Stimulated activated CD8-positive, alpha-beta memory T cell treated with anti-CD3 and anti-CD28 coated beads, Interleukin-4, amount 100 ng/mL, for 24 hours (primary cell): ENCODE measurements at regions not wholly inside any gene's neighbourhood (a gene's known extent, or its start where the extent isn't known, plus 50 kb on each side); places are given as distances from the start of the nearest gene placed in this dataset.
"Not testable (repeated sequence)": the region's sequence is repeated elsewhere in the genome, so short reads cannot be mapped to it uniquely, and the experiment has no call there.

Experiments
- DNase-seq: peaks from one replicate; pipeline ENCODE4 v3.0.0-alpha.2; 2020; ENCODE audit warnings: low read depth

DNA sequence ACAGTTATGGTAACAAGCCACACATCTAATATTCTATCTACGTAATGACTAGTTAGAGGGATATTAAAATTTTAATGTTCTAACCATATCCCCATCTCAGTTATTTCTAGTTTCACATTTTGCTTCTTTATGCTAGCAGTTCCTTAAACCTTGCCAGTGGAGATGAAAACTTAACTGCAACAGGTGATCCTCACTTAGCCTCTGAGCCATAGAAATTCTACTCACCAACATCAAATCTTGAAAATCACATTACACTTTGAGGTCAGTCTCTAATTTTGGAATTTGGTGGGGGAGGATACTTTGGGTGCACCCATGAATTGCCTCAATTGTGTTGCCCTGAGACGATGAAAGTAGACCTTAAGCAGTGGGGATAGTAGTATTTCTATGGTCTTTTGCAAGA is 256.4 kb downstream of the GATA3 start:
- DNase-seq: no peak

DNA sequence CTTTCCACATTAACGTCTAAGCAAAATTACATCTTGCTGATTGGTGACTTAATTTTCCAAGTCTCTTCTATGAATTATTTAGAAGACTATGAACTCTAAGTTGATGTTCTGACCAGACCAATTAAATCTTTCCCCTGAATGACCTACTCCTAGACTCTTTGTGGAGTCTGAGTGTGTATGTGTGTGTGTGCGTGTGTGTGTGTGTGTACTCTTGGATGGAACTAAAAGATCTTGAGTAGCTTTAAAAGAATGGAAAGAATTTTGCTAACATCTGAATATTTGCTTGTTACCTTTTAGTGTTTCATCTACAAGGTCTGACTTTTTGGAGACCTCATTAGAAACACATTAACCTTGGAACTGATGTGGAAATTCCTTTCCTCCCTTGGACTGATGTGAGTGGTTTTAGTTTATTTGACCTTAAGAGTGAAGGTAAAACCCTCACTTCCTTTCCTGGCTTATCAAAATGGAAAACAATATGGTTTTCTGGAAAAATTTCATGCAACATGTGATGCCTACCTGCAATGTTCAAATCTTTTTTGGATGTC is 257.1 kb downstream of the GATA3 start:
- no peak for DNase-seq

DNA sequence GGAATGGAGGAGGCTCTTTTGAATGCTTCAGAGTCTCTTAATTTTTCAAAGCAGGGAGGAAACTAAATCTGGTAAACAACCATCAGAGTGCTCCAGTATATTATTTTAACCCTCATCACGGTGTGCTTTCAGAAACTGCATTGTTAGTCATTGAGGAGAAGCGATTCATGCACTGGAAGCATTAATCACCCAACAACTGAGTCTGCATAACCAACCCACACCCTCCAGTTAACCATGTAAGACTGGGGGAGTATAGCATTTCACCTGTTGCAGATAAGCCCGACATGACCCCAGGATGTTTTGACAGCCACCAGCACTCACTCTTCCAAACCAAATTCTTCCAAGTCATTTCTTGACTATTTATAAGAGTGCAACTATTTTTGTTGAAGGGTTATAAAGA is 257.6 kb downstream of the GATA3 start:
- no peak for DNase-seq

DNA sequence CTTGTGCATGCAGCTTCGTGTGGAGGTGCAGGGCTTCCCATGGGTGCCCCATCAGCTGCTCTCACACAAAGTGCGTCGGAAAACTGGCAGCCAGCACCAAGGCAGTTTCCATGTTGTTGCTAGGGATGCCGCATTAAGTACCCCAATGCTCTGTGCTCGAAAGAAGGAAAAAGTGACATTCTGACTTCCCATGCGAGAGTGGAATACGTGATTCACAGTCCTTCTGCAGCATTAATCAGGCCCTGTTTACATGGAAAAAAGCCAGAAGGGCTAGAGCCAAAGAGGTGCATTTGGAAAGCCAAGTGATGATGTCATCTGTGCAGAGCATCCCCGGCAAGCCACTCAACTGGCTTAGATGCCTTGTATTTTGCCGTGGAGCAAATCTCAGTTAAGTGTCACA is 258.3 kb downstream of the GATA3 start:
- no peak for DNase-seq

DNA sequence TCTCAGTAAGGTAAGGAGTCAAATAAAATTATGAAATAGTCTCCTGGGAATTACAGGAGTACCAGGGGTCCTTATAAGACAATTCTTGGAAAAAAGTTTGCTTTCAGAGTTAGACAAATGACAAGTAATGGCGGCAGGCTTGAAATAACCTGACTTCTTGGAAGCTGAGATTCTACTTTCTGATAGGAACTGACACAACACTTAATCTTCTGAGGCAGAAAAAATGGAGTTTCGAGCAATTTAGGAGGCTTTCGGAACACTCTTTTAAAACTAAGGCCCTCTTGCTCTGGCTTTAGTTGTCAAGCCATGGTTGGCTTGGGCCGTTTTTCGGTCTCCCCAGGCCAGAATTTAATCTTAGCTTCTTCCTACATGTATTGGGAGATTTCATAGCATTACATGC is 260.0 kb downstream of the GATA3 start:
- DNase-seq: no peak

DNA sequence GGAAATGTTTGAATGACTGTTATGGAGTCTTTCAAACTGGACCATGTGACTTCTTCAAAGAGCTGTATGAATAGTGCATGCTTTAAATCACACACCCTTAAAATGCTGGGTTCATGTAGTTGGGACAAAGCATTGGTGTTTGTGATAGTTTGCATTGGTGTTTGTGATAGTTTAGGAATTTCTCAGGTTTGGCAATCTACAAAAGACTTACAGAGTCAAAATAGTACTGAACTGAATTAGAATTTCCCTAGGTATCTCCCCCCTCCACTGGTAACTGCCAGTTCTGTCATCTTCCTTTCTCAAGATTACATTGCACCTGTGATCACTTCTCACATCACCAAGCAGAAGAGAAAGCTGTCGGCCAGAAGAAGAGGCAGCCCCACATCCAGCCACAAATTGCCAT is 261.1 kb downstream of the GATA3 start:
- DNase-seq: no peak

DNA sequence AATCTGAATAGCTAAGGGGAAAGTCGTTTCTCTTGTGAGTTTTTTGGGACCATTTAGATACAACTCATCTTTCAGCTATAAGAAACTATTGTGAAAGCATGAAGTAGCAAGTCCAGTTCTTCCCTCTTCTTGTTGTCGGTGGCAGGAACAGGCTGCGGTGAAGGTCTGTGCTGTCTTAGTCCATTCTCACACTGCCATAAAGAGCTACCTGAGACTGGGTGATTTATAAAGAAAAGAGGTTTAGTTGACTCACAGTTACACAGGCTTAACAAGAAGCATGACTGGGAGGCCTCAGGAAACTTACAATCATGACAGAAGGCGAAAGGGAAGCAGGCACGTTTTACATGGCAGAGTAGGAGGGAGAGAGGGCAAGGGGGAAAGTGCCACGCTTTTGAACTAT is 261.8 kb downstream of the GATA3 start:
- no peak for DNase-seq

DNA sequence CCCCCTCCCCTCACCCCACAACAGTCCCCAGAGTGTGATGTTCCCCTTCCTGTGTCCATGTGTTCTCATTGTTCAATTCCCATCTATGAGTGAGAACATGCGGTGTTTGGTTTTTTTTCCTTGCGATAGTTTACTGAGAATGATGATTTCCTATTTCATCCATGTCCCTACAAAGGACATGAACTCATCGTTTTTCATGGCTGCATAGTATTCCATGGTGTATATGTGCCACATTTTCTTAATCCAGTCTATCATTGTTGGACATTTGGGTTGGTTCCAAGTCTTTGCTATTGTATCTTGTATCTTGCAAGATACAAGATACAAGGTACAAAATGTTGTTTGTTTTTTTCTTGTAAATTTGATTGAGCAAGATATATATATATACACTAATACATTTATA is 263.9 kb downstream of the GATA3 start:
- DNase-seq: not testable (repeated sequence)

DNA sequence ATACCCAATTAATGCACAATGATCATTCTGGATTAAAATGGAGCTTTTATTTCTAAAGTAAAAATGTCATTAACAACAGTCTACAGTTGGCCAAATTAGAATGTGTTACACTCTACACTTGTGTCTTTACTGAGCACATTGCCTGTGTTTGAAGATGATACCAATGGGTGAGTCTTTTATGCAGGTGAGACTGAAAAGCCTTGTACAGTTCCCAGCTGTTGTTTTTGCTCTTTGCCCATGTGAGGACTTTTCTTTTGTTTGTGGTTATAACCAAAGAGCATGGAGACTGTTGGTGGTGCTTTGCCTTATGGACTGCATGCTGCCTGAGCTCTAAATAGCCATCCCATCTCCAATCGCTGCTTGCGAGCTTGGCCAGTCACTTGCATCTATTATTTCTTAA is 264.5 kb downstream of the GATA3 start:
- no peak for DNase-seq

DNA sequence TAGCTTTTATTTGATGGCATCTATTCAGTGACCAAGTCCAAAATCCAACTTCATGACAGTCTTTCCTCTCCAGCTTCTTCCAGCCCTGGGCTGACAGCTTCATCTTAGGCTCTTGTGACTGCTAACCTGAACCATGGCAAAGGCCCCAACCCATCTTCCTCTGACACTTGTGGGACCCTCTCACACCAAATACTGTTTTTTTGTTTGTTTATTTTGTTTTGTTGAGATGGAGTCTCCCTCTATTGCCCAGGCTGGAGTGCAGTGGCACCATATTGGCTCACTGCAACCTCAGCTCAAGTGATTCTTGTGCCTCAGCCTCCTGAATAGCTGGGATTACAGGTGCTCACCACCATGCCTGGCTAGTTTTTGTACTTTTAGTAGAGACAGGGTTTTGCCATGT is 265.2 kb downstream of the GATA3 start:
- no peak for DNase-seq

DNA sequence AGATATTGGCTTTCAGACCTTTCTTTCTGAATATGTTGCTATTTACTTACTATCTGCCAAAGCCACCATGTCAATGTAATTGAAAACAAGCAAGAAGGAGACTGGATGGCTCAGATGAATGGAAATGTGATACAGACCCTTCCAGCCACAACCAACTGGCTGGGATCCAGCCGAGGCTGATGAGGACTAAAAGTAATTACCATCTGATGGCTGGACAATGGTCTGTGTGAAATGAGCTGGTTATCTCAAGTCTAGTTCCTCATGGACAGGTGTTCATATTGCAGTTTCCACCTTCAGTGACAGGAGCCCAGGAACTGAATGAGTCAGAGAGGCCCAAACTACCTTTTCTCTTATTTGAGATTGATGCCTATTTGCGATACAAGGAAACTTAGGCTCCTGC is 267.5 kb downstream of the GATA3 start:
- DNase-seq: no peak

DNA sequence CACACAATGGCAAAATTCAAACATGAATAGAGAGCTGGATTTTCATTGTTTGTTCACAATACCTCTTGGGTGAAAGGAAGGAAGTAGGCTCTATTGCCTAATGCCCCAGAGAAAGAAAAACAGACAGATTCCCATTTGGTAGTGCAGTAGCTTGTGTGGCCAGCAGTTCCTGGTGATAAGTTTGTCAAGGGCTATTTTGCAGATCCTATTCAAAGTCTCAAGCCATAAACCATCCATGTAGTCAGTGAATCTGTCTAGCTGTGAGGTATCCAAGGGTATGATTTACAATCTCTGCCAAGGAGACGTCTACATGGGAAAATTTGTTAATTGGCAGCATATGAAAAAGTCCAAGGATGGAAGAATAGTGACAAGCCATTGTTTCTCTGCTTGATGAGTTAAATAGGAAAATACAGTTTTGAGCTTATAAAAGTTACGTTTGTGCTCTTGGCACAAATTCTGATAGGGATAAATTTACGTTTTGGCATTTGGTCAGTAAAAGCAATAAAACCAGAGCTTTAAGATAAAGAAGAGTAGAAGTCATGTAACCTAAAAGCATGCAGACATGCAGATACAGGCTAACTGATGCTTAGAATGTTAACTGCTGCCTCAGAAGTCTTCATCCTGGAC is 269.1 kb downstream of the GATA3 start:
- no peak for DNase-seq

DNA sequence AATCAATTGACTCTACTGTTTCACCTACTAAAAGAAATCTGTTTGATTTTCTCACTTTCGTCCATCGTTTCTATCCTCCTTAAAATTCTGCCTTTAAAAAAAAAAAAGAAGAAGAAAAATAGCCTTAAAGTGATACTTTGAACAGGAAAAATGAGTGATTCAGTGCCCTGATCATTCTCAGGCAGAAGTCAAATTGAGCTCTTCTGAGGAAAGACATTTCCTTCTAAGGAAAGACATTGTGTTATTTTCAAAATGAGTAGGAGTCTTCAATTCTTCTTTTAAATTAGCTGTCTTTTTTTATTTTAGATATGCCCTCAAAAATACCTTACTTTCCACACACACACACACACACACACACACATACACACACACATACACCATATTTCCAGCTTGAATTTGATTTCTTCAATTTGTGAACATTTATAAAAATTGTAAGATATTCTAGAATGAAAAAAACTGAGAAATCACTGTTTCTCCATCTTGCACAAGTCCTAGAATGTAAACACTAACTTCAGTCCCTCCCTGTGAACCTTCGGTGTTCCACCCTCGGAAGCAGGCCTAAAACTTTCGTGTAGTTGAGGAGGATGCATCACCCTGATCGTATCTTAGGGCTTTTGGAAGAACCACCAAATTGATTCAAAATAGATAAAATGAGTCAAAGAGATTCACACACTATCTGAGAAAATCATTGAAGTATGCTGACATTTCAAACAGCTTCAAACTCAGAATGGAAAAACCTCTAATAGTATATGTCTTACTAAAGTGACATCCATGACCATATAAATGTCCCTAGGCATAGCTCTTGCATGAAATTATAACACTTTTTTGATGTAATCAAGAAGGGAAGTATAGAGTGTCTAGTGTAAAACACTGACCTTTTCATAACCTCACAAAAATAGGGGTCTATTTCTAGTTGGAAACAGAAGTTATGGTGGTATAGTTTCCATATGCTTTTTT is 270.8 kb downstream of the GATA3 start:
- DNase-seq: no peak

DNA sequence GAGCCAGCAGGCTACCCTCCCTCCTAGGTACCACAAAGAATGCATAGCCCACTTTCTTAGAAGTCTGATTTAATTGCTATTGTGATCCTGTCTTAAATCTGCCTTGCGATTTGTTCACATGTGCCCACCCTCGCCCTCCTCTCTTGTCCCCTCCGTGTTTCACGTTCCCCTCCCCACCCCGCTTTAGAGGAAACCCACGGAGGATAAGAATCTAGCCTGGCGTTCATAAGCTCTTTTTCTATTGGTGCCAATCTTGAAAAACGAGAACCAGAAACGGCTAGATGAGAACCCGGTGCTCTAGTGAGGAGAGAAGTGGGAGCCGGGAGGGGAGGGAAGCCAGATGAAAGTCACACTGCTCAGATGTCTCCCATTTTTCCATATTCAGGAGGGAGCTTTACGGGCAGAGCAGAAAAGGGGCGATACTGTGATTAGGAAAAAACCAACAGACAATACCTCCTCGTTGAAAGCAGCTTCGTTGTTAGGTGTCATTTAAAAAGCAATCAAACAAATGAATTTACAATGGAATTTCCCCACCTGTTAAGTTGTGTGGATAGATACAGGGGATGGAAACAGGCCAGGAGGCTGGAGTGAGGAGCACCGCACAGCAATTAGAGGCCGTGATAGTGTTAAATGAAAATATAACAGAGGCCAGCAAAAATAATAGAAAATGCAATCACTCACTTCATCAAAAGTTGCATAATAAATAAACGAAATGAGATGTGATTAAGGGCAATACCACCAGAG is 272.1 kb downstream of the GATA3 start:
- no peak for DNase-seq

DNA sequence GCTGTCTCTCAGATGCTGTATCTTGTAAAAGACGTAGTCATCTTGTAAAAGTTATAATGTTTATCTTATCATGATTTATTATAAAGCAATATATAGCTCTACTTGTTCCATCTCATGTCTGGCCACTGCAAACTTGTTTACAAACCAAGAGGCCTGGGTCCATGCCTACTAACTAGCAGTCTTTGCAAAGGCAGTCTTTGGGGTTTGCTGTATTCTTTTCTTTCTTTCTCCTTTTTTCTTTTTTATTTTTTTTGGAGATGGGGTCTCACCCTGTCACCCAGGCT is 272.6 kb downstream of the GATA3 start:
- DNase-seq: no peak

DNA sequence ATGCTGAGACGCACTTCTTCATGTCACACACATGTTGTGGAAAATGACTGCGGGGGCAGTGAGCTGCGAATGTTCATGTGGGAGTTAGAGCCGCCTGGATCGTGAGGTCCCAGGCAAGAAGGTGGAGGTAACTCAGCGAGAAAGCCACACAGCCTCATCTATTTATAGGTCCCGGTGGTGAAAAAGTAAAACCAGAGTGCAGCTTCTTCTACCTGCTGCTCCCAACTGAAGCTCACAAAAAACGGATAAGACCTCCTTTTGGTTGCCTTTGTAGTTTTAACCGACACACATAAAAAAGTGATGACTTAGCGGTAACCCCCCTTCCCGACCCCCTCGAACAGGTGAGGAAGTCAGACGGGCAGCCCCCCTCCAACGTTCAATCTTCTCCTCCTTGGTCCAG is 276.9 kb downstream of the GATA3 start:
- DNase-seq: no peak

DNA sequence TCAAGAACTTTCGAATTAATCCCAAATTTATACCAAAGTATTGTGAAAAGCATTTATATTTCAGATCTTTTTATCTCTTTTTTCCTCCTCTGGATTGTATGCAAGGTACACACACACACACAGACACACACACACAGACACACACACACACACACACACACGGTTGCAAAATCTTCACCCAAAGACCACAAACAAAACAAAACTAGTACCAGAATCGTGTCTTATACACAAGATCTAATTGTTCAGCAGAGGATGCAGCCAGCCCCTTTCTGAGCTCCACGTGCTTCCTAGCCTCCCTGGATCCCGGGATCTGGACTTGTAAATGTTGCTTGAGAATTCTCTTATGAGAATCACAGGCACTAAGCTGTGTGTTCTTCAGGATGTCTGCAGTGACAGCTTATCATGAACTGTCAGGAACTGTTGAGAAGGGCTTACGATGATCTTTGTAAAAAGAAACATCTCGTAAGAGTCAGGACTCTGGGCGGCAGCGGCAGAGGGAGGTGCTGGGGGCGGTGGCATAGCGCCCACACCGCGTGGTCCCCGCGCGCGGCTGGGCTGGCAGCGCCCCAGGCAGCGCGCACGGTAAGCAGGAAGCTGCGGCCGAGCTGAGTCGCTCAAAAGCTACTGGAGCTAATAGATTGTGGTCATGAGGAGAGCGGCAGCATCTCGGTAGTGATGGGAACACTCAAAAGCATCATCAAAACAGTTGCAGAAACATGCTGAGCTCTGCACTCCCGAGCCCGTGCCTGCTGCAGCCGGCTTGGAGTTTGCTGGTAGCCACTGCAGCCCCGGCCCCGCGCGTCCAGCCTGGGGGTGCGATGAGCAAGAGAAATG is 277.6 kb downstream of the GATA3 start:
- peak; percentile 64 for DNase-seq

DNA sequence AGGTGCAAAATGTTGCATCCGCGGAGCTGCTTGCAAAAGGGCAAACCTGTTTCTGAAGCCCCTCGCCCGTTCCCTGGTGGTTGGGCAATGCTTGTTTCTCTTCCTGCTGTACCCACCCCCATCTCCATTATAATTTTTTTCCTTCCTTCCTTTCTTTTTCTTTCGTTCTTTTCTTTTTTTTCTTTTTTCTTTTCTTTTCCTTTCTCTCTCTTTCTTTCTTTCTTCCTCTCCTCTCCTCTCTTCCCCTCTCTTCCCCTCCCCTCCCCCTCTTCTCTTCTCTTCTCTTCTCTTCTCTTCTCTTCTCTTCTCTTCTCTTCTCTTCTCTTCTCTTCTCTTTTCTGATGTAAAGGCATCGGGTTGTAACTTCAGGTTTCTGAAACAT is 278.2 kb downstream of the GATA3 start:
- no peak for DNase-seq

DNA sequence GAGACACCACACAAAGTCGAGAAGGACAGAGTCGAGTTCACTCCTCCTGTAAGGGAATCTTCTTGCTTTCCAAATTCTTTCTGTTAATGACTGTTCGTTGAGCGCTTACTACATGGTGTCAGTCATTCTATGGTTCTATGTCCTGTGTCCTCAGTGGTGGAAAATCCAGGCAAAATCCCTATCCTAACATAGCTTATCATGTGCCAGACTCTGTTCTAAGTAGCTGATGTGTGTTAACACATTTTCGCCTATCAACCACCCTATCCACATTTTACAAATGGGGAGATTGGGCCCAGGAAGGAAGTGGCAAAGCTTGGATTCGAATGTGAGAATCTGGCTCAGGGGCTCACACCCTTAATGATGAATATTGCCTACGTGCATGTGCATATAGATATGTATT is 280.1 kb downstream of the GATA3 start:
- DNase-seq: no peak

DNA sequence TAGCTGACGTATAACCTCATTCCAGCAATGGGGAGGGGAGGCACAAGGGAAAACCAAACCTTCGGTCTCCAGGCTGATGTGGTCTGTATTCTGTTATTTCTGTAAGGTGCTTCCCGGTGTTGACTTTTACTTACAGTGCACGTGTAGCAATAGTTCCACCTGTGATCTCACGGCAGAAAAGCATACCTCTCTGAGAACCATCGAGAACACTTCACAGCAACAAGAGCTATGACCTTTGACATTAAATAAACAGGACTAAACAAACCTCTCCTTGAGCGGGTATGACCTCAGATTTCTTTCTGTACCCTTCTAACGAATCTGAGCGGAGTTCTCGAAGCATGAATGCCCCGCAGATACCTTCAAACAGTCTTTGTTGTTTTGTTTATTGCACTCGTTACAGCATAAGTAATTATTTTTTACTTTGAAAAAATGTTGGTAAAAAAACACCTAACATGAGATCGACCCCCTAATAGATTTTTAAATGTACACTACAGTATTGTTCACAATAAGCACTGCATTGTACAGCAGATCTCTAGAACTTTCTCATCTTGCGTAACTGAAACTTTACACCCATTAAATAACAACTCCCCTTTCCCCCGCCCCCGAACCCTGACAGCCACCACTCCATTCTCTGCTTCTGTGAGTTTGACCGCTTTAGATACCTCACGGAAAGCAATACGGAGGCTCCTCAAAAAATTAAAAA is 282.3 kb downstream of the GATA3 start:
- no peak for DNase-seq

DNA sequence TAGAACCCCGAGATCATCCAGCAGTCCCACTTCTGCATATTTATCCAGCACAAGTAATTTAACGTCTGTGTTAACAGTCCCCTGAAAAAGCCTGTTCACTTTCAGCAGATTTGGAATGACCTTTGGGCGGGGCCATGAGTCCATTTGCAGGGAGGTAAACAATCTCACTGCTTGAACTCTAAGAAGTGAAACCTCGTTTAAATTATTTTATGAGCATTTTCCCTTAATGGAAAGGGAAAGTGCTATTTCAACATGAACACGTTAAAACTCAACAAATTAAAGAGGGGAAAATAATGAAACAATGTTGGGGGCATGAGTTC is 282.8 kb downstream of the GATA3 start:
- no peak for DNase-seq
